ENCODE measurements at regions not wholly inside any gene's neighbourhood (a gene's known extent, or its start where the extent isn't known, plus 50 kb on each side); places are given as distances from the start of the nearest gene placed in this dataset.

- H3K27me3 Mint-ChIP-seq (ENCODE audit: insufficient read depth, unreplicated experiment) = no peaks in the 10 kb centered on the region
- Histone ChIP-seq H3K4me3 (ENCODE audit: low read depth, low read length) (no peak overlapping the region), H3K36me3 (ENCODE audit: control insufficient read depth, insufficient read depth, low read length) (no peaks in the 10 kb centered on the region), H3K27me3 (replicated peaks; ENCODE audit: control insufficient read depth, insufficient read depth, low read length) (no peaks in the 10 kb centered on the region), H3K9me3 (no peaks in the 10 kb centered on the region), H3K4me1 (no peaks in the 10 kb centered on the region)
- no peak overlapping the region for H3K4me3 Mint-ChIP-seq (ENCODE audit: unreplicated experiment)
- no peak overlapping the region for H3K27ac Mint-ChIP-seq (ENCODE audit: unreplicated experiment)
- ChIA-PET CTCF (no interaction called here), POLR2A (no interaction called here)
- no TSS peak for BruUV-seq (replicated peaks)
- no peaks in the 10 kb centered on the region for H3K4me1 Mint-ChIP-seq (ENCODE audit: low read depth, unreplicated experiment)
- peaks cover 5% of the 10 kb centered on the region for H3K36me3 Mint-ChIP-seq (ENCODE audit: insufficient read depth, unreplicated experiment)
- no peak for TF ChIP-seq CTCF (IDR thresholded peaks at IDR 0.05; ENCODE audit: insufficient read depth in 1 of 2, low read depth in 1 of 2, low read length in 1 of 2, severe bottlenecking in 1 of 2, unreplicated experiment in 1 of 2)
- H3K9me3 Mint-ChIP-seq (ENCODE audit: unreplicated experiment) = no peaks in the 10 kb centered on the region
- no peak for DNase-seq
- intact Hi-C loops (cut with micrococcal nuclease; ENCODE audit: unreplicated experiment) = no loop called here
These were observed 1606.1 kb upstream of the FLRT2 start for GRCh38 chr14:83923842-83924241.

GRCh38 chr14:83924259-83924658 lies 1605.7 kb upstream of the FLRT2 start:
- Mint-ChIP-seq H3K27me3 (ENCODE audit: insufficient read depth, unreplicated experiment) (no peaks in the 10 kb centered on the region), H3K27ac (ENCODE audit: unreplicated experiment) (no peak overlapping the region), H3K9me3 (ENCODE audit: unreplicated experiment) (no peaks in the 10 kb centered on the region), H3K36me3 (ENCODE audit: insufficient read depth, unreplicated experiment) (peaks cover 5% of the 10 kb centered on the region), H3K4me3 (ENCODE audit: unreplicated experiment) (no peak overlapping the region), H3K4me1 (ENCODE audit: low read depth, unreplicated experiment) (no peaks in the 10 kb centered on the region)
- no peaks in the 10 kb centered on the region for H3K4me1 ChIP-seq
- H3K36me3 ChIP-seq (ENCODE audit: control insufficient read depth, insufficient read depth, low read length) = no peaks in the 10 kb centered on the region
- no peak for DNase-seq
- no TSS peak for BruUV-seq (replicated peaks)
- H3K27me3 ChIP-seq (replicated peaks; ENCODE audit: control insufficient read depth, insufficient read depth, low read length) = no peaks in the 10 kb centered on the region
- CTCF ChIA-PET = no interaction called here
- intact Hi-C loops (cut with micrococcal nuclease; ENCODE audit: unreplicated experiment) = no loop called here
- POLR2A ChIA-PET = no interaction called here
- no peaks in the 10 kb centered on the region for H3K9me3 ChIP-seq
- H3K4me3 ChIP-seq (ENCODE audit: low read depth, low read length) = no peak overlapping the region
- TF ChIP-seq CTCF (IDR thresholded peaks at IDR 0.05; ENCODE audit: insufficient read depth in 1 of 2, low read depth in 1 of 2, low read length in 1 of 2, severe bottlenecking in 1 of 2, unreplicated experiment in 1 of 2) = no peak

GRCh38 chr14:83940253-83940652 lies 1589.7 kb upstream of the FLRT2 start:
- no peak for DNase-seq
- POLR2A ChIA-PET = no interaction called here
- H3K36me3 Mint-ChIP-seq (ENCODE audit: insufficient read depth, unreplicated experiment) = no peaks in the 10 kb centered on the region

More at GRCh38 chr14:83940253-83940652, 1589.7 kb upstream of the FLRT2 start:
- no peak overlapping the region for H3K4me3 ChIP-seq (ENCODE audit: low read depth, low read length)
- no peaks in the 10 kb centered on the region for H3K4me1 ChIP-seq
- no peaks in the 10 kb centered on the region for H3K27me3 ChIP-seq (replicated peaks; ENCODE audit: control insufficient read depth, insufficient read depth, low read length)
- H3K36me3 ChIP-seq (ENCODE audit: control insufficient read depth, insufficient read depth, low read length) = no peaks in the 10 kb centered on the region
- no peaks in the 10 kb centered on the region for H3K4me1 Mint-ChIP-seq (ENCODE audit: low read depth, unreplicated experiment)
- intact Hi-C loops (cut with micrococcal nuclease; ENCODE audit: unreplicated experiment) = loop anchor here (5.0 kb wide), 1 partner anchor 42 kb away; no protein-coding TSS in a partner anchor
- no peak overlapping the region for H3K4me3 Mint-ChIP-seq (ENCODE audit: unreplicated experiment)
- peaks cover 15% of the 10 kb centered on the region for H3K9me3 ChIP-seq
- no peak for TF ChIP-seq CTCF (IDR thresholded peaks at IDR 0.05; ENCODE audit: insufficient read depth in 1 of 2, low read depth in 1 of 2, low read length in 1 of 2, severe bottlenecking in 1 of 2, unreplicated experiment in 1 of 2)
- CTCF ChIA-PET = no interaction called here
- no TSS peak for BruUV-seq (replicated peaks)
- no peak overlapping the region for H3K27ac Mint-ChIP-seq (ENCODE audit: unreplicated experiment)
- H3K27me3 Mint-ChIP-seq (ENCODE audit: insufficient read depth, unreplicated experiment) = no peaks in the 10 kb centered on the region
- H3K9me3 Mint-ChIP-seq (ENCODE audit: unreplicated experiment) = peaks cover 24% of the 10 kb centered on the region

All from Caco-2 (cell line).